ENCODE measurements at regions not wholly inside any gene's neighbourhood (a gene's known extent, or its start where the extent isn't known, plus 50 kb on each side); places are given as distances from the start of the nearest gene placed in this dataset.

DNA sequence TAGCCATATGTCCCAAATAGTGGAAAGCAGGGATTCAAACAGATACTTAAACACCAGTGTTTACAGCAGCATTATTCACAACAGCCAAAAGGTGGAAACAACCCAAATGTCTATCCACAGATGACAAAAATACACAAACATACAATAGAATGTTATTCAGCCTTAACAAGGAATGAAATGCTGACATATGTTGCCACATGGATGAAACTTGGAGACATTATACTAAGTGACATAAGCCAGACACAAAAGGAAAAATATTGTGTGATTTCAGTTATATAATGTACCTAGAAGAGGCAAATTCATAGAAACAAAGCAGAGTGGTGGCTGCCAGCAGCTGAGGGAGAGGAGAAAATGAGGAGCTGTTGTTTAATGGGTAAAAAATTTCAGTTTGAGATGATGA is 533.9 kb upstream of the FZD8 start (continued):
- TF ChIP-seq TEAD4 (IDR thresholded peaks at IDR 0.05; ENCODE audit: low read depth, low read length) (no peak), GTF2F1 (IDR thresholded peaks at IDR 0.05; ENCODE audit: borderline replicate concordance, low read depth, low read length) (no peak), FOSL1 (IDR thresholded peaks at IDR 0.05; ENCODE audit: insufficient read depth, low read depth, low read length) (no peak), SIX5 (IDR thresholded peaks at IDR 0.05; ENCODE audit: low read depth, low read length) (no peak), CBX5 (IDR thresholded peaks at IDR 0.05; ENCODE audit: low read depth, low read length) (no peak), KDM4A (IDR thresholded peaks at IDR 0.05; ENCODE audit: low read depth, low read length, severe bottlenecking) (no peak)
- TF ChIP-seq, protein P1, sequence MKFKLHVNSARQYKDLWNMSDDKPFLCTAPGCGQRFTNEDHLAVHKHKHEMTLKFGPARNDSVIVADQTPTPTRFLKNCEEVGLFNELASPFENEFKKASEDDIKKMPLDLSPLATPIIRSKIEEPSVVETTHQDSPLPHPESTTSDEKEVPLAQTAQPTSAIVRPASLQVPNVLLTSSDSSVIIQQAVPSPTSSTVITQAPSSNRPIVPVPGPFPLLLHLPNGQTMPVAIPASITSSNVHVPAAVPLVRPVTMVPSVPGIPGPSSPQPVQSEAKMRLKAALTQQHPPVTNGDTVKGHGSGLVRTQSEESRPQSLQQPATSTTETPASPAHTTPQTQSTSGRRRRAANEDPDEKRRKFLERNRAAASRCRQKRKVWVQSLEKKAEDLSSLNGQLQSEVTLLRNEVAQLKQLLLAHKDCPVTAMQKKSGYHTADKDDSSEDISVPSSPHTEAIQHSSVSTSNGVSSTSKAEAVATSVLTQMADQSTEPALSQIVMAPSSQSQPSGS (IDR thresholded peaks at IDR 0.05; ENCODE audit: low read length) = no peak
- TF ChIP-seq, protein P2, sequence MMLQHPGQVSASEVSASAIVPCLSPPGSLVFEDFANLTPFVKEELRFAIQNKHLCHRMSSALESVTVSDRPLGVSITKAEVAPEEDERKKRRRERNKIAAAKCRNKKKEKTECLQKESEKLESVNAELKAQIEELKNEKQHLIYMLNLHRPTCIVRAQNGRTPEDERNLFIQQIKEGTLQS (IDR thresholded peaks at IDR 0.05; ENCODE audit: insufficient read depth, low read depth, low read length) = no peak
